Stimulated activated naive B cell treated with anti-CD40 and anti-IgM and Interleukin-4, amounts not matched to agents 10 μg/mL and 1 μg/mL and 100 μg/mL, for 72 hours (primary cell): ENCODE measurements at regions not wholly inside any gene's neighbourhood (a gene's known extent, or its start where the extent isn't known, plus 50 kb on each side); places are given as distances from the start of the nearest gene placed in this dataset.
"Not testable (repeated sequence)": the region's sequence is repeated elsewhere in the genome, so short reads cannot be mapped to it uniquely, and the experiment has no call there.

ENCODE experiments used
- ATAC-seq, 2 donors: fragments of 150-1000 bp; cut with Tn5 transposase; replicated peaks; 2 replicates each; pipeline ENCODE4 v1.10.0; 2021; ENCODE audit warnings: moderate library complexity in 1 of 2
- DNase-seq: peaks from one replicate; pipeline ENCODE4 v3.0.0; 2021
- H3K27ac Mint-ChIP-seq: one replicate; pipeline ENCODE4 v1.8.0; 2022; ENCODE audit warnings: mild to moderate bottlenecking, mixed read lengths
- H3K27me3 Mint-ChIP-seq, 2 donors: one replicate each; pipeline ENCODE4 v1.8.0; 2022; ENCODE audit warnings: mixed read lengths in 2 of 2
- H3K36me3 Mint-ChIP-seq, 2 donors: one replicate each; pipeline ENCODE4 v1.8.0; 2022; ENCODE audit warnings: mixed read lengths in 2 of 2, mild to moderate bottlenecking in 1 of 2
- H3K4me1 Mint-ChIP-seq, 2 donors: one replicate each; pipeline ENCODE4 v1.8.0; 2022; ENCODE audit warnings: mixed read lengths in 2 of 2, mild to moderate bottlenecking in 1 of 2
- H3K4me3 Mint-ChIP-seq, 2 donors: one replicate each; pipeline ENCODE4 v1.8.0; 2022; ENCODE audit warnings: mild to moderate bottlenecking in 2 of 2, mixed read lengths in 2 of 2, moderate library complexity in 1 of 2
- H3K9me3 Mint-ChIP-seq, 2 donors: one replicate each; pipeline ENCODE4 v1.8.0; 2022; ENCODE audit warnings: mixed read lengths in 2 of 2, mild to moderate bottlenecking in 1 of 2

DNA sequence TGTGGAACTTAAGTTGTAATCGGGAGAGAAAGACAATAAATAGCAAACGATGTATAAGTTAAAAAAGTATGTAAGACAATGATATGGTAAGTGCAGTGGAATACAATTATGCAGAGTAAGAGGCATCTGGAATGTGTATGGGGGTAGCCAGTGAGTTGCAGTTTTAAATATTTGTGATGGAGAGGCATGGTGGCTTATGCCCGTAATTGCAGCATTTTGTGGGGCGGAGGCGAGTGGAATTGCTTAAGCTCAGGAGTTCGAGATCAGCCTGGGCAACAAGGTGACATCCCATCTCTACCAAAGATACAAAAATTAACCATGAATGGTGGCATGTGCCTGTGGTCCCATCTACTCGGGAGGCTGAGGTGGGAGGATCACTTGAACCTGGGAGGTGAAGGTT is 52.5 kb upstream of the WDFY3 start:
- ATAC-seq, result no peak
- Mint-ChIP-seq H3K27ac (no peak overlapping the region), H3K4me3 (no peak overlapping the region), H3K36me3 (no peaks in the 10 kb centered on the region), H3K9me3 (peaks cover 3 to 10% of the 10 kb centered on the region in 2 donors), H3K4me1 (no peaks in the 10 kb centered on the region), H3K27me3 (peaks cover 0 to 13% of the 10 kb centered on the region in 2 donors)
- DNase-seq, result no peak

GRCh38 chr4:85019411-85019810 is 52.9 kb upstream of the WDFY3 start:
- no peak overlapping the region for H3K4me3 Mint-ChIP-seq
- H3K27me3 Mint-ChIP-seq, result peaks cover 0 to 13% of the 10 kb centered on the region in 2 donors
- no peak for ATAC-seq
- H3K27ac Mint-ChIP-seq, result no peak overlapping the region
- DNase-seq, result no peak
- no peaks in the 10 kb centered on the region for H3K4me1 Mint-ChIP-seq
- H3K9me3 Mint-ChIP-seq, result peaks cover 3 to 10% of the 10 kb centered on the region in 2 donors
- no peaks in the 10 kb centered on the region for H3K36me3 Mint-ChIP-seq

DNA sequence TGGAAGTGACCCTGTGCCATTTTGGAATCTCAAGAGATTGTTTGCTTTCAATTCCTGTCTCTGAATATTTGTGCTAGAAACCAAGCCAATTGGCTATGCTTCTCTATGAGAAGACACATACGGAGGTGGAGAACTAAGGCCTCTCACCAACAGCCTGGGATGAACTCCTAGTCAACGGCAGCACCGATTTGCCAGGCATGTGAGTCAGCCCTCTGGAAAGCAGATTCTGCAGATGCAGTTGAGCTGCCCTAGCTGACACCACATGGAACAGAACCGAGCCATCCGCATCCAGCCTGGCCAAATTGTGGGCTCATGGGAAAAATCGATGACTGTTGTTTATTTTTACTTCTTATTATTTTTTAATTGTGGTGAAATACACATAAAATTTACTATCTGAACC is 58.2 kb upstream of the WDFY3 start:
- Mint-ChIP-seq H3K4me1 (no peaks in the 10 kb centered on the region), H3K36me3 (no peaks in the 10 kb centered on the region), H3K27me3 (peaks cover 0 to 21% of the 10 kb centered on the region in 2 donors), H3K27ac (no peak overlapping the region), H3K9me3 (peaks cover 0 to 5% of the 10 kb centered on the region in 2 donors), H3K4me3 (no peak overlapping the region)
- ATAC-seq, result no peak
- DNase-seq, result no peak

DNA sequence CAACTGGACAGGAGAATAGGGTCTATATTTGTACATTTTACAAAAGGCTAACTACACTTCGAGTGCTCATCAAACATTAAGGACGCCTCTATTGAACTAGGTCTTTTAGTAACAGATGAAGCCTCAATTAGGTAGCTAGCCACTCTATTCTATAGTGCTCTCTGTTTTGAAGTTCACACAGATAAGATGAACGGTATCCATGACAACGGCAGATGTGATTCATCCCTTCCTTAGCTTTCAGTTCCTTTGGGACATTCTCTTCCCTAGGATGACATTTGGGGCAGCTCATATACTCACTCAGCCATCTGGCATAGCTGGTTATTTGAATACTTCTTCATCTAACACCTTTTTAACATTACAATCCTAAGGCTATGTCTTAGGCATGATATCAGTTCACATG is 62.4 kb upstream of the WDFY3 start:
- DNase-seq (no peak), ATAC-seq (no peak)
- Mint-ChIP-seq H3K27ac (no peak overlapping the region), H3K4me3 (no peak overlapping the region), H3K9me3 (peaks cover 8 to 9% of the 10 kb centered on the region in 2 donors), H3K27me3 (peaks cover 0 to 16% of the 10 kb centered on the region in 2 donors), H3K4me1 (no peaks in the 10 kb centered on the region), H3K36me3 (no peaks in the 10 kb centered on the region)

- Mint-ChIP-seq H3K27ac (no peak overlapping the region), H3K36me3 (no peaks in the 10 kb centered on the region), H3K4me1 (no peaks in the 10 kb centered on the region), H3K27me3 (peaks cover 0 to 16% of the 10 kb centered on the region in 2 donors), H3K9me3 (peaks cover 13 to 14% of the 10 kb centered on the region in 2 donors), H3K4me3 (no peak overlapping the region)
- DNase-seq, result no peak
- ATAC-seq, result no peak
These were observed 63.0 kb upstream of the WDFY3 start for GRCh38 chr4:85029453-85029852.

- peaks cover 14 to 15% of the 10 kb centered on the region in 2 donors for H3K9me3 Mint-ChIP-seq
These were observed 63.7 kb upstream of the WDFY3 start for GRCh38 chr4:85030156-85030555.

DNA sequence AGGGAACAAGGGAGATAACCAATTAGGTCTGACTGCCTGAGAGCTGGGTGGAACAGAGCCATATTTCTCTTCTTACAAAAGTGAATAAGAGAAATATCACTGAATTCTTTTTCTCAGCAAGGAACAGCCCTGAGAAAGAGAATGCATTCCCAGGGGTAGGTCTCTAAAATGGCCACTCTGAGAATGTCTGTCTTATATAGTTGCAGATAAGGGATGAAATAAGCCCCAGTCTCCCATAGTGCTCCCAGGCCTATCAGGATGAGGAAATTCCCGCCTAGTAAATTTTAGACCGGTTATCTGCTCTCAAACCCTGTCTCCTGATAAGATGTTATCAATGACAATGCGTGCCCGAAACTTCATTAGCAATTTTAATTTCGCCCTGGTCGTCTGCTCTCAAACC is 67.3 kb upstream of the WDFY3 start:
- not testable (repeated sequence) for H3K27ac Mint-ChIP-seq, H3K36me3 Mint-ChIP-seq, H3K4me1 Mint-ChIP-seq, DNase-seq, ATAC-seq, H3K27me3 Mint-ChIP-seq, H3K4me3 Mint-ChIP-seq
- peaks cover 14 to 15% of the 10 kb centered on the region in 2 donors for H3K9me3 Mint-ChIP-seq

More at GRCh38 chr4:85030156-85030555, 63.7 kb upstream of the WDFY3 start:
- Mint-ChIP-seq H3K4me3 (no peak overlapping the region), H3K27me3 (peaks cover 0 to 16% of the 10 kb centered on the region in 2 donors), H3K27ac (no peak overlapping the region), H3K4me1 (no peaks in the 10 kb centered on the region), H3K36me3 (no peaks in the 10 kb centered on the region)
- DNase-seq (no peak), ATAC-seq (no peak)

- Mint-ChIP-seq H3K27ac (no peak overlapping the region), H3K4me3 (no peak overlapping the region), H3K9me3 (peaks cover under 1 to 2% of the 10 kb centered on the region in 2 donors), H3K36me3 (no peaks in the 10 kb centered on the region), H3K4me1 (no peaks in the 10 kb centered on the region), H3K27me3 (peaks cover 0 to 4% of the 10 kb centered on the region in 2 donors)
- ATAC-seq (no peak), DNase-seq (no peak)
These were observed 73.0 kb upstream of the WDFY3 start for GRCh38 chr4:85039526-85039925.

- not testable (repeated sequence) for ATAC-seq, H3K4me1 Mint-ChIP-seq, H3K4me3 Mint-ChIP-seq, H3K9me3 Mint-ChIP-seq, H3K36me3 Mint-ChIP-seq, DNase-seq, H3K27ac Mint-ChIP-seq
- H3K27me3 Mint-ChIP-seq, result peaks cover 8 to 12% of the 10 kb centered on the region in 2 donors
These were observed 77.5 kb upstream of the WDFY3 start for GRCh38 chr4:85043812-85044496.

DNA sequence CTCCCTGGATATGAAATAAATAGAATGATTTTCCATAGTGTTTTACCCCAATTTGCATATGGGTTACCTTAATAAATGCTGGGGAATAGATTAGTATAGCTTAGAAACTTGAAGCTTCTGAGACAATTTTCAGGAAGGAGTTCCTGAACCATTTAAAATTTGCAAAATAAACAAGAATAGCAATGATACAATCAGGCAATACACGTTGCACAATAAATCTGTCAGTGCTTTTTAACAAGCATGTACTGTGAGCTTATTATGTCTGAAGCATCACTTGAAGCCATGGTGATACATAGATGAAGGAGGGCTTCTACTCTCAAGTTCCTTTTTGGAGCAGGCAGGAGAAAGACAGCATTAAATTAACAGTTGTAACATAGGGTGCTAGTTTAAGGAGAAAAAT is 84.2 kb upstream of the WDFY3 start:
- no peaks in the 10 kb centered on the region for H3K36me3 Mint-ChIP-seq
- ATAC-seq, result no peak

DNA sequence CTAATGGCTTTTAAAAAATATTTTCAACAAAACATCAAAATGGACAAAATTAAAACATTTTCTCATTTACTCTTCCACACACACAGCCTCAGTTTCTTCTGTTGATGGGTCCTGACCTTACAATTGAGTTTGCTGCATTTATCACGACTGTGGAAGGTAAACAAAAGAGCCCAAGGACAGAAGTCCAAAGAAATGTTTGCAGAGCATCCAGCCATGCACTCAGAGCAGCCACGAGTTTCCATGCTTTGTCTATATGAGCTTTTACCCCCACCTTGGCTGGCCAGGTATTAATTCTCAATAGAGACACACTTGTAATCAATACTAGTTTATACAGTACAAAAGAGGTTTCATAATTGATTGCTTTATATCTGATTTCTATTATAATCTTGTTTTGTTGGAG is 85.0 kb upstream of the WDFY3 start:
- Mint-ChIP-seq H3K27me3 (peaks cover under 1 to 4% of the 10 kb centered on the region in 2 donors), H3K4me1 (no peaks in the 10 kb centered on the region), H3K4me3 (no peak overlapping the region), H3K36me3 (no peaks in the 10 kb centered on the region), H3K27ac (no peak overlapping the region), H3K9me3 (peaks cover 1 to 5% of the 10 kb centered on the region in 2 donors)
- DNase-seq, result no peak
- no peak for ATAC-seq

More for the DNA sequence above, 84.2 kb upstream of the WDFY3 start:
- Mint-ChIP-seq H3K27ac (no peak overlapping the region), H3K4me3 (no peak overlapping the region), H3K27me3 (peaks cover 8 to 9% of the 10 kb centered on the region in 2 donors), H3K9me3 (peaks cover 1 to 5% of the 10 kb centered on the region in 2 donors), H3K4me1 (no peaks in the 10 kb centered on the region)
- DNase-seq, result no peak

GRCh38 chr4:85054925-85055324 is 88.4 kb upstream of the WDFY3 start:
- not testable (repeated sequence) for H3K4me1 Mint-ChIP-seq, ATAC-seq, H3K9me3 Mint-ChIP-seq, H3K4me3 Mint-ChIP-seq, DNase-seq, H3K27ac Mint-ChIP-seq, H3K36me3 Mint-ChIP-seq
- H3K27me3 Mint-ChIP-seq, result peaks cover 5 to 10% of the 10 kb centered on the region in 2 donors

GRCh38 chr4:85058551-85058950 is 92.1 kb upstream of the WDFY3 start:
- H3K36me3 Mint-ChIP-seq, result no peaks in the 10 kb centered on the region
- H3K4me1 Mint-ChIP-seq, result no peaks in the 10 kb centered on the region
- H3K27me3 Mint-ChIP-seq, result peaks cover 12 to 17% of the 10 kb centered on the region in 2 donors
- peaks cover 0 to 1% of the 10 kb centered on the region in 2 donors for H3K9me3 Mint-ChIP-seq
- ATAC-seq, result no peak
- H3K27ac Mint-ChIP-seq, result no peak overlapping the region
- H3K4me3 Mint-ChIP-seq, result no peak overlapping the region
- DNase-seq, result no peak

DNA sequence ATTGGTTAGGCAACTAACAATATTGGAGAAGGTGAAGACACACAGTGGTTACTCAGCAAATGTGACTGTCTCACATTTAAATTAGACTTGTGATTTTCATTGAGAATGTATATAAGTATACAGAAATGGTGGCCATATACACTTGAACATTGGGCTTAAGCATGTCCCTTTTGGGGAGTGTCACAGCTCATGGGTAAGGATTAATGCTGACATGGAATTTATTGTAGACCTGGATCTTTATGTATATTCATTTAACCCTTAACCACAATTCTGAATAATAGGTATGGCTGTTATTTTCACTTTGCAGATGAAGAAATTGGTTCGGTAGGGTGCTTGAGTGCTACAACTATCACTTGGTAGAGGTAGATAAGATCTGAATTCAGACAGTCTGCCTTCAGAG is 95.5 kb upstream of the WDFY3 start:
- Mint-ChIP-seq H3K4me3 (no peak overlapping the region), H3K4me1 (no peaks in the 10 kb centered on the region), H3K36me3 (no peaks in the 10 kb centered on the region), H3K9me3 (peaks cover 0 to 1% of the 10 kb centered on the region in 2 donors), H3K27ac (no peak overlapping the region), H3K27me3 (peaks cover 17 to 21% of the 10 kb centered on the region in 2 donors)
- no peak for DNase-seq
- ATAC-seq, result no peak

DNA sequence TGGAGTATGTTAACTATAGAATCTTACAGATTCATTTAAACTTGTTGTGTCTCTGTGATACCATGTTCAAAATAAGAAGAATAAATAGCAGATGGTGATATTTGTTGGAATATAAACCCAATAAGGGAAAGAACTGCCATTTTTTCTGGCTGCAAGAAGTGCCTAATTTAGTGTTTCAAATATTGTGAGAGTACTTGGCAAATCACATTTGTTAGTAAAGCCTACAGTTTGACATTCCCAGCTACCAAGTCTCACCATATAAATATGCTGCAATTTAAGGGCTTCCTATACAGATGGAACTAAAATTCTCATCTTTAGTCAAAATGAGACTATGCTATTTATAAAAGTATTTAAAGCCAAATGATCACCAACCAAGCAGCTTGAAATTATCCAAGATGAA is 96.0 kb upstream of the WDFY3 start:
- no peak for DNase-seq
- Mint-ChIP-seq H3K9me3 (peaks cover 0 to 1% of the 10 kb centered on the region in 2 donors), H3K27ac (no peak overlapping the region), H3K36me3 (no peaks in the 10 kb centered on the region), H3K4me3 (no peak overlapping the region), H3K4me1 (no peaks in the 10 kb centered on the region), H3K27me3 (peaks cover 17 to 21% of the 10 kb centered on the region in 2 donors)
- no peak for ATAC-seq
